ENCODE measurements at regions not wholly inside any gene's neighbourhood (a gene's known extent, or its start where the extent isn't known, plus 50 kb on each side); places are given as distances from the start of the nearest gene placed in this dataset.
"Not testable (repeated sequence)": the region's sequence is repeated elsewhere in the genome, so short reads cannot be mapped to it uniquely, and the experiment has no call there.

DNA sequence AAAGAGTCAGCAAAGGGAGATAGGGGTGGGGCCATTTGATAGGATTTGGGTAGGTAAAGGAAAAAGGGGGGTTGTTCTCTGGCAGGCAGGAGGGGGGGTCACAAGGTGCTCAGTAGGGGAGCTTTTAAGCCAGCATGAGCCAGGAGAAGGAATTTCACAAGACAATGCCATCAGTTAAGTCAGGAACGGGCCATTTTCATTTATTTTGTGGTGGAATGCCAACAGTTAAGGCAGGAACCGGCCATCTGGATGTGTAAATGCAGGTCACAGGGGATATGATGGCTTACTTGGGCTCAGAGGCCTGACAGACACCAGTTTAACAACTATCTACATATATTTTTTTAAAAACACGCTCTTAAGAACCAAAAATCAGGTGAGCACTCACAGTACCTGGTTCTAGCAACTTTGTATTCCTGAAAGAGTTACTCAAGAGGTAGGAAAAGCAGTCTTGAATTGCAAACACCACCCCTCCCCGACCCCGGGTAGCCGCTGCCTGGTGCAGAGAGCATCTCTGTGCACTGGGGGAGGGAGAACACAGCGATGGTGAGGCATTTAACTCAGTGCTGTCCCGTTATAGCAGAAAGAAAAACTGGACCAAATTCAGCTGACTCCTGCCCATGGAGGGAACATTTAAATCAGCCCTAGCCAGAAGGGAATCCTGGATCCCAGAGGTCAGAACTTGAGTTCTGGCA is 414.5 kb upstream of the KLHL29 start:
- Histone ChIP-seq H3K27ac (ENCODE audit: low read depth, low read length) (peak overlapping the region; percentile 73), H3K4me3 (ENCODE audit: low read depth, low read length) (no peak overlapping the region), H3K9me3 (ENCODE audit: control insufficient read depth, insufficient read depth, low read length) (peaks cover 10% of the 10 kb centered on the region), H3K9ac (ENCODE audit: low read depth, low read length) (peak overlapping the region; percentile 8), H3K27me3 (ENCODE audit: control insufficient read depth, insufficient read depth, low read length) (no peaks in the 10 kb centered on the region), H3K36me3 (ENCODE audit: control insufficient read depth, insufficient read depth, low read length) (no peaks in the 10 kb centered on the region), H3K4me1 (ENCODE audit: control insufficient read depth, insufficient read depth, low read length) (peaks cover 22% of the 10 kb centered on the region)

GRCh38 chr2:22970991-22971390 is 414.0 kb upstream of the KLHL29 start:
- Histone ChIP-seq H3K9ac (ENCODE audit: low read depth, low read length) (peak overlapping the region; percentile 8; the same call in 1 of the 2 replicates), H3K27ac (ENCODE audit: low read depth, low read length) (peak overlapping the region; percentile 71), H3K9me3 (ENCODE audit: control insufficient read depth, insufficient read depth, low read length) (peaks cover 4% of the 10 kb centered on the region; the same call in 1 of the 2 replicates), H3K4me1 (ENCODE audit: control insufficient read depth, insufficient read depth, low read length) (peaks cover 22% of the 10 kb centered on the region), H3K4me3 (ENCODE audit: low read depth, low read length) (no peak overlapping the region), H3K27me3 (ENCODE audit: control insufficient read depth, insufficient read depth, low read length) (no peaks in the 10 kb centered on the region), H3K36me3 (ENCODE audit: control insufficient read depth, insufficient read depth, low read length) (no peaks in the 10 kb centered on the region)

- Histone ChIP-seq H3K9me3 (ENCODE audit: control insufficient read depth, insufficient read depth, low read length) (no peaks in the 10 kb centered on the region), H3K27ac (ENCODE audit: low read depth, low read length) (no peak overlapping the region), H3K27me3 (ENCODE audit: control insufficient read depth, insufficient read depth, low read length) (no peaks in the 10 kb centered on the region), H3K4me1 (ENCODE audit: control insufficient read depth, insufficient read depth, low read length) (no peaks in the 10 kb centered on the region), H3K36me3 (ENCODE audit: control insufficient read depth, insufficient read depth, low read length) (no peaks in the 10 kb centered on the region), H3K4me3 (ENCODE audit: low read depth, low read length) (no peak overlapping the region), H3K9ac (ENCODE audit: low read depth, low read length) (no peak overlapping the region)
These were observed 403.2 kb upstream of the KLHL29 start for GRCh38 chr2:22981785-22982184.

GRCh38 chr2:22984152-22984551 is 400.8 kb upstream of the KLHL29 start:
- H3K9ac ChIP-seq (ENCODE audit: low read depth, low read length); H3K4me1 ChIP-seq (ENCODE audit: control insufficient read depth, insufficient read depth, low read length); H3K27me3 ChIP-seq (ENCODE audit: control insufficient read depth, insufficient read depth, low read length); H3K4me3 ChIP-seq (ENCODE audit: low read depth, low read length); H3K27ac ChIP-seq (ENCODE audit: low read depth, low read length); H3K9me3 ChIP-seq (ENCODE audit: control insufficient read depth, insufficient read depth, low read length); H3K36me3 ChIP-seq (ENCODE audit: control insufficient read depth, insufficient read depth, low read length): not testable (repeated sequence)

GRCh38 chr2:22990246-22990645 is 394.7 kb upstream of the KLHL29 start:
- Histone ChIP-seq H3K27me3 (ENCODE audit: control insufficient read depth, insufficient read depth, low read length) (no peaks in the 10 kb centered on the region), H3K4me1 (ENCODE audit: control insufficient read depth, insufficient read depth, low read length) (no peaks in the 10 kb centered on the region), H3K36me3 (ENCODE audit: control insufficient read depth, insufficient read depth, low read length) (no peaks in the 10 kb centered on the region), H3K4me3 (ENCODE audit: low read depth, low read length) (no peak overlapping the region), H3K9ac (ENCODE audit: low read depth, low read length) (no peak overlapping the region), H3K27ac (ENCODE audit: low read depth, low read length) (no peak overlapping the region), H3K9me3 (ENCODE audit: control insufficient read depth, insufficient read depth, low read length) (no peaks in the 10 kb centered on the region)

DNA sequence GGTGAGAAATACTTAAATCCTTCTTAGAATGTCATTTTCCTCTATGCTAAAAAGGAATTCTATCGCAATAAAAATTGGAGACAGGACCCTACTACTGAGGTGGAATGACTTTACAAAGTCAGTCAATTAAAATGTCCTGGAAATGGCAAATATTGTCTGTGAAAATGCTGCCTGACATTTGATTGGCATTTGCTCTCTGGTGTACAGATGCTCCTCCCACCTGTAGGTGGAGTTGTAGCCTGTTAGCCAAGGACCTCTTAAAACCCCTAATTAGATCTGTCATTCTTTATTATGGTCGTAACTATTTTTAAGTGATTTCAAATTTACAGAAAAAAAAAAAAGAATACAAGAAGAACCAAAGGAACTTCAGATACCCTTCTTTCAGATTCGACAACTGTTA is 393.1 kb upstream of the KLHL29 start:
- Histone ChIP-seq H3K9me3 (ENCODE audit: control insufficient read depth, insufficient read depth, low read length) (no peaks in the 10 kb centered on the region), H3K27ac (ENCODE audit: low read depth, low read length) (no peak overlapping the region), H3K36me3 (ENCODE audit: control insufficient read depth, insufficient read depth, low read length) (no peaks in the 10 kb centered on the region), H3K9ac (ENCODE audit: low read depth, low read length) (no peak overlapping the region), H3K27me3 (ENCODE audit: control insufficient read depth, insufficient read depth, low read length) (no peaks in the 10 kb centered on the region), H3K4me1 (ENCODE audit: control insufficient read depth, insufficient read depth, low read length) (no peaks in the 10 kb centered on the region), H3K4me3 (ENCODE audit: low read depth, low read length) (no peak overlapping the region)

- Histone ChIP-seq H3K9ac (ENCODE audit: low read depth, low read length) (no peak overlapping the region), H3K4me1 (ENCODE audit: control insufficient read depth, insufficient read depth, low read length) (no peaks in the 10 kb centered on the region), H3K4me3 (ENCODE audit: low read depth, low read length) (no peak overlapping the region), H3K36me3 (ENCODE audit: control insufficient read depth, insufficient read depth, low read length) (no peaks in the 10 kb centered on the region), H3K27ac (ENCODE audit: low read depth, low read length) (no peak overlapping the region), H3K27me3 (ENCODE audit: control insufficient read depth, insufficient read depth, low read length) (no peaks in the 10 kb centered on the region), H3K9me3 (ENCODE audit: control insufficient read depth, insufficient read depth, low read length) (no peaks in the 10 kb centered on the region)
These were observed 392.5 kb upstream of the KLHL29 start for GRCh38 chr2:22992441-22992840.

DNA sequence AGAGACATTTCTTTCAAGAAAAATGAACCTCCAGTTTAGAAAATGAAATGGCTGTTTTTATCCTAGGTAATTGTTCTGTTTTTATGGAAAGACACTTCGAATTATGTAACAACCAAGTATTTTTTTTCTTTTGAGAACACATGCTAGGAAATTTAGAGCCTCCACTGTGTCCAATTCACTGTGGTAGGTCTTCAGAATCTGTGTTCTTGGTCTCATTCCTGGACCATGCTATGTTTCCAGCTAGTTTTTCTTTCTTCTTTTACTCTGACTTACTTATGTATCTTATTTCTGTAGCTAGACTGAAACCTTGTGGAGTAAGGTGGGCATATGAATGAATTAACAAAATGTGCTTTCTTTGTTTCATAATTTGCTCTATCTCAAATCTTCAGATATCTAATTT is 391.7 kb upstream of the KLHL29 start:
- Histone ChIP-seq H3K36me3 (ENCODE audit: control insufficient read depth, insufficient read depth, low read length) (no peaks in the 10 kb centered on the region), H3K4me1 (ENCODE audit: control insufficient read depth, insufficient read depth, low read length) (no peaks in the 10 kb centered on the region), H3K9me3 (ENCODE audit: control insufficient read depth, insufficient read depth, low read length) (no peaks in the 10 kb centered on the region), H3K9ac (ENCODE audit: low read depth, low read length) (no peak overlapping the region), H3K4me3 (ENCODE audit: low read depth, low read length) (no peak overlapping the region), H3K27ac (ENCODE audit: low read depth, low read length) (no peak overlapping the region), H3K27me3 (ENCODE audit: control insufficient read depth, insufficient read depth, low read length) (no peaks in the 10 kb centered on the region)

- no peaks in the 10 kb centered on the region for H3K36me3 ChIP-seq (ENCODE audit: control insufficient read depth, insufficient read depth, low read length)
- H3K27me3 ChIP-seq (ENCODE audit: control insufficient read depth, insufficient read depth, low read length) = no peaks in the 10 kb centered on the region
- H3K9ac ChIP-seq (ENCODE audit: low read depth, low read length) = no peak overlapping the region
- no peaks in the 10 kb centered on the region for H3K9me3 ChIP-seq (ENCODE audit: control insufficient read depth, insufficient read depth, low read length)
- no peak overlapping the region for H3K4me3 ChIP-seq (ENCODE audit: low read depth, low read length)
- H3K4me1 ChIP-seq (ENCODE audit: control insufficient read depth, insufficient read depth, low read length) = no peaks in the 10 kb centered on the region
- H3K27ac ChIP-seq (ENCODE audit: low read depth, low read length) = no peak overlapping the region
These were observed 389.4 kb upstream of the KLHL29 start for GRCh38 chr2:22995576-22995975.

- H3K4me1 ChIP-seq (ENCODE audit: control insufficient read depth, insufficient read depth, low read length) = no peaks in the 10 kb centered on the region
- H3K9me3 ChIP-seq (ENCODE audit: control insufficient read depth, insufficient read depth, low read length) = no peaks in the 10 kb centered on the region
- no peak overlapping the region for H3K4me3 ChIP-seq (ENCODE audit: low read depth, low read length)
- H3K9ac ChIP-seq (ENCODE audit: low read depth, low read length) = no peak overlapping the region
- no peaks in the 10 kb centered on the region for H3K36me3 ChIP-seq (ENCODE audit: control insufficient read depth, insufficient read depth, low read length)
- no peak overlapping the region for H3K27ac ChIP-seq (ENCODE audit: low read depth, low read length)
- no peaks in the 10 kb centered on the region for H3K27me3 ChIP-seq (ENCODE audit: control insufficient read depth, insufficient read depth, low read length)
These were observed 388.1 kb upstream of the KLHL29 start for GRCh38 chr2:22996911-22997310.

- Histone ChIP-seq H3K36me3 (ENCODE audit: control insufficient read depth, insufficient read depth, low read length) (no peaks in the 10 kb centered on the region), H3K4me1 (ENCODE audit: control insufficient read depth, insufficient read depth, low read length) (no peaks in the 10 kb centered on the region), H3K27me3 (ENCODE audit: control insufficient read depth, insufficient read depth, low read length) (no peaks in the 10 kb centered on the region), H3K9ac (ENCODE audit: low read depth, low read length) (no peak overlapping the region), H3K4me3 (ENCODE audit: low read depth, low read length) (no peak overlapping the region), H3K27ac (ENCODE audit: low read depth, low read length) (no peak overlapping the region), H3K9me3 (ENCODE audit: control insufficient read depth, insufficient read depth, low read length) (no peaks in the 10 kb centered on the region)
These were observed 386.6 kb upstream of the KLHL29 start for GRCh38 chr2:22998359-22998758.

Measured in HUES48 (cell line).